Activated T-cell treated with anti-CD3 and anti-CD28 coated beads, Interleukin-2, amount 50 U/mL, for 48 hours (primary cell): ENCODE measurements at regions not wholly inside any gene's neighbourhood (a gene's known extent, or its start where the extent isn't known, plus 50 kb on each side); places are given as distances from the start of the nearest gene placed in this dataset.
"Not testable (repeated sequence)": the region's sequence is repeated elsewhere in the genome, so short reads cannot be mapped to it uniquely, and the experiment has no call there.

Experiments
- DNase-seq, 2 experiments: peaks; one replicate each; pipeline ENCODE4 v3.0.0-alpha.2; 2020

GRCh38 chr18:26648509-26649192, 100.3 kb upstream of the KCTD1 start:
- no peak for DNase-seq

GRCh38 chr18:26646901-26647300, 98.5 kb upstream of the KCTD1 start:
- DNase-seq, result no peak

GRCh38 chr18:26642440-26643348, 94.3 kb upstream of the KCTD1 start:
- DNase-seq, result no peak

- DNase-seq, result no peak
Observed at GRCh38 chr18:26640541-26640940, 92.2 kb upstream of the KCTD1 start.

GRCh38 chr18:26639149-26639548, 90.8 kb upstream of the KCTD1 start:
- DNase-seq, result no peak

- DNase-seq, result no peak
Observed at GRCh38 chr18:26637983-26638382, 89.6 kb upstream of the KCTD1 start.

GRCh38 chr18:26637324-26637723, 89.0 kb upstream of the KCTD1 start:
- DNase-seq, result no peak

- DNase-seq, result no peak
Observed at GRCh38 chr18:26635466-26635865, 87.1 kb upstream of the KCTD1 start.

- DNase-seq, result no peak
Observed at GRCh38 chr18:26634631-26635030, 86.3 kb upstream of the KCTD1 start.

GRCh38 chr18:26631135-26631534, 82.8 kb upstream of the KCTD1 start:
- no peak for DNase-seq

GRCh38 chr18:26630596-26630995, 82.2 kb upstream of the KCTD1 start:
- no peak for DNase-seq

GRCh38 chr18:26628017-26628416, 79.7 kb upstream of the KCTD1 start:
- no peak for DNase-seq

- DNase-seq, result no peak
Observed at GRCh38 chr18:26624443-26624842, 76.1 kb upstream of the KCTD1 start.

GRCh38 chr18:26623314-26623713, 75.0 kb upstream of the KCTD1 start:
- DNase-seq, result not testable (repeated sequence)

GRCh38 chr18:26621161-26622026, 73.0 kb upstream of the KCTD1 start:
- DNase-seq, result peak; percentile 43

GRCh38 chr18:26619350-26619749, 71.0 kb upstream of the KCTD1 start:
- DNase-seq, result no peak

- no peak for DNase-seq
Observed at GRCh38 chr18:26618135-26618534, 69.8 kb upstream of the KCTD1 start.

- DNase-seq, result no peak
Observed at GRCh38 chr18:26617151-26617554, 68.8 kb upstream of the KCTD1 start.

- no peak for DNase-seq
Observed at GRCh38 chr18:26614374-26614773, 66.0 kb upstream of the KCTD1 start.
